Nephron (organoid): ENCODE measurements at regions not wholly inside any gene's neighbourhood (a gene's known extent, or its start where the extent isn't known, plus 50 kb on each side); places are given as distances from the start of the nearest gene placed in this dataset.

Experiments
- H3K27ac Mint-ChIP-seq, 3 experiments: 2 replicates each; pipeline ENCODE4 v1.8.0; 2020; ENCODE audit warnings: mixed read lengths in 3 of 3, mild to moderate bottlenecking in 2 of 3, moderate library complexity in 1 of 3
- H3K27me3 Mint-ChIP-seq: 2 replicates; pipeline ENCODE4 v1.8.0; 2021; ENCODE audit warnings: low read depth, mild to moderate bottlenecking, moderate library complexity, mixed read lengths
- H3K36me3 Mint-ChIP-seq: 2 replicates; pipeline ENCODE4 v1.8.0; 2020; ENCODE audit warnings: low read depth, mixed read lengths
- H3K4me1 Mint-ChIP-seq: 2 replicates; pipeline ENCODE4 v1.8.0; 2020; ENCODE audit warnings: mixed read lengths
- H3K4me3 Mint-ChIP-seq, 3 experiments: 2 replicates each; pipeline ENCODE4 v1.8.0; 2020; ENCODE audit warnings: mild to moderate bottlenecking in 3 of 3, mixed read lengths in 3 of 3, moderate library complexity in 2 of 3
- H3K9me3 Mint-ChIP-seq: 2 replicates; pipeline ENCODE4 v1.8.0; 2020; ENCODE audit warnings: mixed read lengths
- TF ChIP-seq, protein P1 (sequence below), 3 experiments: fragments of 200-600 bp; sonication (generic); IDR thresholded peaks; one replicate each; pipeline ENCODE4 v1.5.0; 2021; ENCODE audit warnings: antibody characterized with exemption in 3 of 3; ENCODE audit not compliant: unreplicated experiment in 3 of 3

DNA sequence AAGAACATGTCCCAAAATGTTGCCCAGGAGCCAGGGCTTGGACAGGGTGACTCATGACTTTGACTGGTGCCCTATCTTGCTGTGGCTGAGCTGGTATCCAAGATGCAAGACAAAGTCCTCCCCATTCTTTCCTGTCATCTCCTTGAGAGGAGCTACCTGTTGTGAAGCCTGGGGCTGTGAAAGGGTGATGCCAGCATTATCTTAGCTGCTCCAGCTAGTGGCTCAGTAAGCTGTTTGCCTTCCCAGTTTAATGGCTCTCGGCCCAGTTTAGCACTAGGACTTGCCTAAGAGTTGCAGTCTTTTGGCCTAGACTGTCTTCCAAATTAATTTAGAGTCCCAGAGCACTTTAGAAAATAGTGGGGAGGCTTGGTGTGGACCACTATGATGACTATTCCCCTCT is 424.3 kb upstream of the NRG3 start:
- no peaks in the 10 kb centered on the region for H3K36me3 Mint-ChIP-seq
- TF ChIP-seq, protein P1, sequence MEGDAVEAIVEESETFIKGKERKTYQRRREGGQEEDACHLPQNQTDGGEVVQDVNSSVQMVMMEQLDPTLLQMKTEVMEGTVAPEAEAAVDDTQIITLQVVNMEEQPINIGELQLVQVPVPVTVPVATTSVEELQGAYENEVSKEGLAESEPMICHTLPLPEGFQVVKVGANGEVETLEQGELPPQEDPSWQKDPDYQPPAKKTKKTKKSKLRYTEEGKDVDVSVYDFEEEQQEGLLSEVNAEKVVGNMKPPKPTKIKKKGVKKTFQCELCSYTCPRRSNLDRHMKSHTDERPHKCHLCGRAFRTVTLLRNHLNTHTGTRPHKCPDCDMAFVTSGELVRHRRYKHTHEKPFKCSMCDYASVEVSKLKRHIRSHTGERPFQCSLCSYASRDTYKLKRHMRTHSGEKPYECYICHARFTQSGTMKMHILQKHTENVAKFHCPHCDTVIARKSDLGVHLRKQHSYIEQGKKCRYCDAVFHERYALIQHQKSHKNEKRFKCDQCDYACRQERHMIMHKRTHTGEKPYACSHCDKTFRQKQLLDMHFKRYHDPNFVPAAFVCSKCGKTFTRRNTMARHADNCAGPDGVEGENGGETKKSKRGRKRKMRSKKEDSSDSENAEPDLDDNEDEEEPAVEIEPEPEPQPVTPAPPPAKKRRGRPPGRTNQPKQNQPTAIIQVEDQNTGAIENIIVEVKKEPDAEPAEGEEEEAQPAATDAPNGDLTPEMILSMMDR (IDR thresholded peaks at IDR 0.05; ENCODE audit: unreplicated experiment in 3 of 3): no peak
- H3K4me3 Mint-ChIP-seq: no peak overlapping the region
- no peaks in the 10 kb centered on the region for H3K4me1 Mint-ChIP-seq
- no peaks in the 10 kb centered on the region for H3K9me3 Mint-ChIP-seq
- H3K27ac Mint-ChIP-seq: no peak overlapping the region
- H3K27me3 Mint-ChIP-seq: no peaks in the 10 kb centered on the region

DNA sequence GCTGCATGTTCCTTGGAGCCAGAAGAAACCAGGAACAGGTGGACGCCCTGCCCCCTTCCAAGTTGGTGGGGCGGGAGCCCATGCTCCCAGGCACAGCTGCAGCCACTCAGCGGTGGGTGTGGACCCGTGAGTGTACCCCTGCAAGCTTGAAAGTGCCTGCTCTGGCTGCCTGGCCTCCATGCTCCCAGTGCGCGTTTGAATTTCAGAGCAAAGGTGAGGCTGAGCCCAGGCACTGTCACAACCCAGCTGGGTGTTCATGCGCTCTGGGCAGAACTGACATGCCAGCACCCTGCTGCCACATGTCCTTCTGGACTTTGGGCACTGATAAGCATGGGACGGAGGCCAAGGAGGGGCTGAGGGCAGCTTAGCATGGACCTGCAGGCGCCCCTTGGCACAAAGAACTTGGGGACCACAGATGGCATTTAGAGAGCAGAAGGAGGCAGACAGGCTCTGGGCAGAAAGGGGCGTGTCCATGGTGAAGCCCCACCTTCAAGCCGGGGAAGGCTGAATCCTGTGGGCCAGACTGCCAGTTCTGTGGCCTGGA is 402.0 kb upstream of the NRG3 start:
- no peaks in the 10 kb centered on the region for H3K27me3 Mint-ChIP-seq
- TF ChIP-seq, protein P1 (IDR thresholded peaks at IDR 0.05; ENCODE audit: unreplicated experiment in 3 of 3): no peak
- no peak overlapping the region for H3K27ac Mint-ChIP-seq
- H3K9me3 Mint-ChIP-seq: peaks cover 5% of the 10 kb centered on the region
- no peak overlapping the region for H3K4me3 Mint-ChIP-seq
- H3K4me1 Mint-ChIP-seq: no peaks in the 10 kb centered on the region
- H3K36me3 Mint-ChIP-seq: no peaks in the 10 kb centered on the region

DNA sequence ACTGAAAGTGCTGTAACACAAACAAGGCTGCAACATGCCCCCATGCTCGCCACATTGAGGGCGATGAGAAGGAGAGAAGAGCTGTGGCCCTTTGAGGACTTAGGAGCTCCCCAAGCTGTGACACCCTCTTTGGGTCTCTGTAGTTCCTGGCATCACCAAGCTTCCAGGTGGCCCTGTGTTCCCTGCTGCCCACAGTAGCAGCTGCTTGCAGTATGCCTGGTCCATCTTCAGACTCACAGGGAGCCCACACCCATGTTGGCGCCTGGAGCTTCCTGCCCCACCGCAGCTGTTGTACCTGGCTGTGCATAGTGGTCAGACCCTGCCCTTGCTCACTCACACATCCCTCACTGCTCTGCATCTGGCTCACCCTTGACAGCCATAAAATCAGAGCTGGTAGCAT is 401.2 kb upstream of the NRG3 start:
- Mint-ChIP-seq H3K36me3 (no peaks in the 10 kb centered on the region), H3K4me1 (no peaks in the 10 kb centered on the region), H3K27ac (no peak overlapping the region), H3K9me3 (no peaks in the 10 kb centered on the region), H3K4me3 (no peak overlapping the region), H3K27me3 (no peaks in the 10 kb centered on the region)
- TF ChIP-seq, protein P1 (IDR thresholded peaks at IDR 0.05; ENCODE audit: unreplicated experiment in 3 of 3): no peak

DNA sequence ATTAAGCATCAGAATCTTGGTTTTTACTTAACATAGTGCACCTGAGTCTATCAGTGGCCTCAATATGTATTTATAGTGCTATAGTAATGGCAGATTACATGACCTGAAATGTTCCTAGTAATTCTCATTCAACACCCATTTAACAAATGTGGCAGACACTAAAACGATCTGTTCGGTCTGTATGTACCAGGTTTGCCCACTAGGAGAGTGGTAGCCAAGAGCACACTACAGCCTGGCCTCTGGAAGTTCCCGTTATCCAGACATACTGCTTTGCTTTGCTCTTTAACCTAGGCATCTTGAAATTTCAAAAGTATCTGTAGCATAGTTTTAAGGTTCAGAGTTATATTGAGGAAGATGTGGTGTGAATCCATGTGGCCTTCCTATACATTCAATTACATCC is 395.7 kb upstream of the NRG3 start:
- Mint-ChIP-seq H3K27me3 (no peaks in the 10 kb centered on the region), H3K9me3 (no peaks in the 10 kb centered on the region), H3K4me3 (no peak overlapping the region), H3K36me3 (no peaks in the 10 kb centered on the region), H3K27ac (no peak overlapping the region), H3K4me1 (no peaks in the 10 kb centered on the region)
- TF ChIP-seq, protein P1 (IDR thresholded peaks at IDR 0.05; ENCODE audit: unreplicated experiment in 3 of 3): no peak

DNA sequence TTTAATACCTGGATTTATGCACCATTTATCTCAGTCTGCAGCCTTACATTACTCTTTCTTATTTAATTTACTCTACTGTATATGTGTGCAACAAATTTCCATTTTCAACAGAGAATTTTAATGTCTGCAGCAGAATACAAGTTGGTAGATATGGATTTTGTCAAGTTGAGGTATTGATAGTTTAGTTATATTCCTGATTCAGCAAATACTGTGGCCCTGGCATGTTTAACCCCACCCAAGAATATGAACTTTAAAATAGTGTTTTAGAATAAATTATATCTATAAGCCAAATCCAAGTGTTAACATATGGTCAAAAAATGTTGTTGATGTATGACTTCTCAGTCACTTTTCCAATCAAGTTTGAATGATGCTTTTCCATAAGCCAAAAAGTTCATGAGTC is 378.4 kb upstream of the NRG3 start:
- no peak overlapping the region for H3K27ac Mint-ChIP-seq
- no peaks in the 10 kb centered on the region for H3K4me1 Mint-ChIP-seq
- no peaks in the 10 kb centered on the region for H3K9me3 Mint-ChIP-seq
- H3K27me3 Mint-ChIP-seq: no peaks in the 10 kb centered on the region
- TF ChIP-seq, protein P1 (IDR thresholded peaks at IDR 0.05; ENCODE audit: unreplicated experiment in 3 of 3): no peak
- no peaks in the 10 kb centered on the region for H3K36me3 Mint-ChIP-seq
- no peak overlapping the region for H3K4me3 Mint-ChIP-seq

DNA sequence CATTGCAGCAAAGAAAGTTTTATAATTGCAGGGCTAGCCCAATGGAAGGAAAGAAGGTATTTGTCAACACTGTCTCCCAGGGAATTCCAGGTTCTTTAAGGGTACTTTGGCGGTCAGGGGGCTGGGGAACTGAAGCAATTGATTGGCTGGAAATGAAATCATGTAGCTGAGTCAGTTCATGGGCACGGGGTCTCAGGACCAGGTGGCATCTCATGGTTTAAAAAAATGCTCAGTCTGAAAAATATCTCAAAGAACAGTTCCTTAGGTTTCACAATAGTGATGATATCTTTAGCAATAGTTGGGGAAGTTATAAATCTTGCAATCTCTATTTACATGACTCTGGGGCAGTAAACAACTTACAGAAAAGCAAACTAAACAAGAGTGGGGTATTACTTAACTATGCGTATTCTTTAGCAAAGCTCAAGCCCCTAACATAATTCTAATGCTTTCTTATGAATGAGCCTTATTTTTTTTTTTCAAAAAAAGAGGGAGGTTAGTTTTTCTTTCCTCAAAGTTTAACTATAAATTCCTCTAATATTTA is 376.9 kb upstream of the NRG3 start:
- no peak overlapping the region for H3K4me3 Mint-ChIP-seq
- TF ChIP-seq, protein P1 (IDR thresholded peaks at IDR 0.05; ENCODE audit: unreplicated experiment in 3 of 3): no peak
- H3K36me3 Mint-ChIP-seq: no peaks in the 10 kb centered on the region
- no peaks in the 10 kb centered on the region for H3K4me1 Mint-ChIP-seq
- H3K27me3 Mint-ChIP-seq: no peaks in the 10 kb centered on the region
- no peaks in the 10 kb centered on the region for H3K9me3 Mint-ChIP-seq
- H3K27ac Mint-ChIP-seq: peak overlapping the region in 1 of 3 experiments; percentile 21
